ENCODE measurements at regions not wholly inside any gene's neighbourhood (a gene's known extent, or its start where the extent isn't known, plus 50 kb on each side); places are given as distances from the start of the nearest gene placed in this dataset.

DNA sequence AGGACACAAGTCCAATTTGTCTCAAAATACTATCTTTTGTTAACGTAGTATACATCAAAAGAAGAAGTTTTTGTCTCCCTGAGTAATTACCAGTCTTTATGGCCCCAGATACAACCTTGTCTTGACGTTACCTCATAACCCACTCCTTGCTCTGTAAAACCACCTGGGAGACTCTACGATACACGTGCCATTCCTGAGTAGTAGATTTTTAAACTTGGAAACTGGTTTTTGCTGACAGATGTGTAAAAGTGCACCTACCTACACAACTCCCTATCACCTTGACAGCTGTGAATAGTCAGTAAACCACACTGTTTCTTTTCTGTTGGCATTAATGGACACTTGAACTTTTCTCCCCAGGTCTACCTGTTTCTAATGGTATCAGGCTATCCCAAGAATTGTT lies 51.7 kb upstream of the RARB start:
- TF ChIP-seq, protein P1, sequence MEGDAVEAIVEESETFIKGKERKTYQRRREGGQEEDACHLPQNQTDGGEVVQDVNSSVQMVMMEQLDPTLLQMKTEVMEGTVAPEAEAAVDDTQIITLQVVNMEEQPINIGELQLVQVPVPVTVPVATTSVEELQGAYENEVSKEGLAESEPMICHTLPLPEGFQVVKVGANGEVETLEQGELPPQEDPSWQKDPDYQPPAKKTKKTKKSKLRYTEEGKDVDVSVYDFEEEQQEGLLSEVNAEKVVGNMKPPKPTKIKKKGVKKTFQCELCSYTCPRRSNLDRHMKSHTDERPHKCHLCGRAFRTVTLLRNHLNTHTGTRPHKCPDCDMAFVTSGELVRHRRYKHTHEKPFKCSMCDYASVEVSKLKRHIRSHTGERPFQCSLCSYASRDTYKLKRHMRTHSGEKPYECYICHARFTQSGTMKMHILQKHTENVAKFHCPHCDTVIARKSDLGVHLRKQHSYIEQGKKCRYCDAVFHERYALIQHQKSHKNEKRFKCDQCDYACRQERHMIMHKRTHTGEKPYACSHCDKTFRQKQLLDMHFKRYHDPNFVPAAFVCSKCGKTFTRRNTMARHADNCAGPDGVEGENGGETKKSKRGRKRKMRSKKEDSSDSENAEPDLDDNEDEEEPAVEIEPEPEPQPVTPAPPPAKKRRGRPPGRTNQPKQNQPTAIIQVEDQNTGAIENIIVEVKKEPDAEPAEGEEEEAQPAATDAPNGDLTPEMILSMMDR (conservative IDR thresholded peaks at IDR 0.05 in 1 of 2, IDR thresholded peaks at IDR 0.05 in 1 of 2; ENCODE audit: extremely low read depth in 1 of 2, insufficient read depth in 1 of 2, low read depth in 1 of 2, low read length in 2 of 2): no peak
- no peak for TF ChIP-seq EZH2 (IDR thresholded peaks at IDR 0.05; ENCODE audit: borderline replicate concordance, low read length)

Measured in mammary epithelial cell (primary cell).